GM13977 (cell line): ENCODE measurements at regions not wholly inside any gene's neighbourhood (a gene's known extent, or its start where the extent isn't known, plus 50 kb on each side); places are given as distances from the start of the nearest gene placed in this dataset.
A peak's percentile ranks its signal among the peaks of the same experiment; 100 is the strongest.
"Not testable (repeated sequence)": the region's sequence is repeated elsewhere in the genome, so short reads cannot be mapped to it uniquely, and the experiment has no call there.

Experiments
- DNase-seq: peaks from one replicate; pipeline ENCODE4 v3.0.0; 2012; ENCODE audit warnings: low spot score
- CTCF ChIP-seq: IDR thresholded peaks from 2 replicates; pipeline ENCODE4 v1.5.1; 2012; ENCODE audit warnings: mild to moderate bottlenecking, control low read depth; ENCODE audit not compliant: insufficient read depth; ENCODE audit errors: extremely low read depth, missing control alignments
- in situ Hi-C: fragments of 300-500 bp; cut with MboI; formaldehyde crosslinking; loops from one replicate; pipeline ENCODE4 v1.12.0; 2022; ENCODE audit warnings: low sequenced_read_pairs, low pct_unique_long_range_greater_than_20kb, mixed read lengths, inconsistent platforms; ENCODE audit not compliant: unreplicated experiment

GRCh38 chr6:68211242-68211795 lies 423.8 kb upstream of the ADGRB3 start:
- DNase-seq, result no peak
- in situ Hi-C loops, result no loop called here
- TF ChIP-seq CTCF, result no peak

- in situ Hi-C loops, DNase-seq: not testable (repeated sequence)
Observed at GRCh38 chr6:68207612-68208011, 427.5 kb upstream of the ADGRB3 start.

- in situ Hi-C loops, result no loop called here
- no peak for TF ChIP-seq CTCF
- no peak for DNase-seq
Observed at GRCh38 chr6:68200929-68201328, 434.2 kb upstream of the ADGRB3 start.

- no peak for TF ChIP-seq CTCF
- no peak for DNase-seq
- in situ Hi-C loops, result no loop called here
Observed at GRCh38 chr6:68197356-68197755, 437.7 kb upstream of the ADGRB3 start.

GRCh38 chr6:68196645-68197044 lies 438.4 kb upstream of the ADGRB3 start:
- DNase-seq, result no peak

GRCh38 chr6:68195753-68196152 lies 439.3 kb upstream of the ADGRB3 start:
- in situ Hi-C loops, DNase-seq: not testable (repeated sequence)

More at GRCh38 chr6:68196645-68197044, 438.4 kb upstream of the ADGRB3 start:
- in situ Hi-C loops, result no loop called here
- TF ChIP-seq CTCF, result peak; percentile 53

GRCh38 chr6:68194846-68195478 lies 440.1 kb upstream of the ADGRB3 start:
- no peak for DNase-seq
- no peak for TF ChIP-seq CTCF
- in situ Hi-C loops, result no loop called here

- in situ Hi-C loops, result no loop called here
- no peak for DNase-seq
- no peak for TF ChIP-seq CTCF
Observed at GRCh38 chr6:68192988-68193387, 442.1 kb upstream of the ADGRB3 start.
